ENCODE measurements at regions not wholly inside any gene's neighbourhood (a gene's known extent, or its start where the extent isn't known, plus 50 kb on each side); places are given as distances from the start of the nearest gene placed in this dataset.

DNA sequence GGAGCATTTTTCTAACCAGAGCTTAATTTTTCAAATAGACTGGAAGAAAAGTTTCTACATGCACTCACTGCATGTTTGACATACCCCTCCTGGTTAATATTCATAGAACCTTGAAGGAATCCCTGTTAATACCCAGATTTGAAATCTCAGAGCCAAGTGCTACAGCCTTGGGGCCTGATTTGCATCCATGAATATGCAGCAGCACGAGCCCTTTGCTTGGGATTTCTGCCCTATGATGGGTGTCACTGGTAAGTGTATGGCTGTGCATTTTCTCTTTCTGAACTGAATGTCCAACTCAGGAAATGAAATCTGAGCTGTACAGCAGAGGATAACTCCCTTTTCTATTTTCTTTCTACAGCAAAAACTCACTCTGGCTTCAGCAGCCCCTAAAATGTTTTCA, 1157.5 kb downstream of the XPNPEP1 start:
- no peak for DNase-seq

DNA sequence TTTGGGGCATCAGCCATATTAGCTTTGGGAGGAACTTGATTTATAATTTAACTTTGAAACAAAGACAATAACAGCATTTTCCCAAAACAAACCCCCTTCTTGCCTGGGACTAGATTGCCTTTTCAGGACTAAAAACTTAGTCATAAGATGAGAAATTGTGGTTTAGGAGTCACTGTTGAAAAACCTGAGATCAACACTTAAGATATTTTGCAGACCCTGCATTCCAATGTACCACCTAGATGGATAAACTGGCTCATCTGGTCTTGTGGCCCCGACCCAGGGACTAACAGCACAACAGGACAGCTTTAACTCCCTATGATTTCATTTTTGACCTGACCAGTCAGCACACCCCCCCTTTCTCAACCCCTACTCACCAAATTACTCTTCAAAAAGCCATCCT, 1165.4 kb downstream of the XPNPEP1 start:
- no peak for DNase-seq

DNA sequence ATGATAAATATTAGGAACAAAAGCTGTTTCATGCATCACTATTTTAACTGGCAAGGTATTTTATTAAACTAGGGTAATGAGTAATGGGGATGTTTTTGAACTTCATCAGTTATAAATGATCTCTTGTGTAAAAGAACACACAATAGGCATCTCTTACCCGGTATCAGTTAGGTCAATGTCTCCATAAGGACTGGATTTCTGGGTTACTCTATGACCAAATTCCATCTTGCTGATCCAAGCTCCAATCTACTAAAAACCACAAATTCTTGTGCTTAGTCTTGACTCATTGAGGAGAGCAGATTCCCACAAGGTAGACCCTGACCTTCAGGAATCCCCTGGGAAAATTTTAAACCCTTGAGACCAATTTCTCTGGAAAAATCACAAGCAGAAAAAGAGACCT, 1167.7 kb downstream of the XPNPEP1 start:
- no peak for DNase-seq

DNA sequence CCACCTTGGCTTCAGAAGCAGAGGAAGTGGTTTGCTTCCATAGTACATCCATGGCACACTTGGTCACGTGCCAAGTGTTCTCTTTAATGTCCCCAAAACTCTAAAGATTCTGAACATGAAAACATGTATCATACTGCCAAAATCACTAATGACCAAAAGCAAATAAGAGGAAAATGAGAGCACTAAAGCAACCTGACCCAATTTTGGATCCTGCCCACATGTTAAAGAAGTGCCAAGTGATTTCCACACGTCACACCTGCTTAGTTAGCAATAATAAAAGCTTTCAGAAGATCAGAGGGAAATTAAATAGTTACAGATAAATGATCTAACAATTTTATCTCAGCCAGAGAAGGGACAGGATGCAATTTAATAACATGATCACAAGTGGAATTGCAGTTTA, 1170.0 kb downstream of the XPNPEP1 start:
- DNase-seq, result no peak

DNA sequence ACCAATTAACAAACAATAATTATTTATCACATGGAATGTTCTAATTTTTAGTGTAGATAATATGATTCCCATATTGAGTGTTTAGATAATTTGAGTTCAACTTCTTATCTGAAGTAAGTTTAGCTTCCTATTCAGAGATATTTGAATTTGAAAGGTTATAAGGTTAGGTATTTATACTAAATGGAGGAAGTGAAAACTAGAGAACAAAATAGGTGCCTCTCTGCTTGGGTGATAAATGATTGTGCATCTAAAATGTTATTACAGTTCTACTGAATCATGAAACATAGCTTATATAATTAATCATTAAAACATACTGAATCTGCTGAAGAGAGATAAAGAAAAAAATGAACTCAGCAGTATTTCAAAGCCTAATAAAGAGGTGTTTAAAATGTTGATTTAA, 1174.3 kb downstream of the XPNPEP1 start:
- no peak for DNase-seq

DNA sequence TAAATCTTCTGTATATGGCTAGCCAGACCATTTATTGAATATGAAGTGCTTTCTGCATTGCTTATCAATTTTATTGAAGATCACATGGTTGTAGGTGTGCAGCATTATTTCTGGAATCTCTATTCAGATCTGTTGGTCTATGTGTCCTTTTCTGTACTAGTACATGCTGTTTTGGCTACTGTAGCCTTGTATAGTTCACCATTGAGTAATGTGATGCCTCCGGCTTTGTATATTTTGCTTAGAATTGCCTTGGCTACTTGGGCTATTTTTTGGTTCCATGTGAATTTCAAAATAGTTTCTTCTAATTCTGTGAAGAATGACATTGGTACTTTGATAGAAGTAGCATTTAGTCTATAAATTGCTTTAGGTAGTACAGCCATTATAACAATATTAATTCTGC, 1187.2 kb downstream of the XPNPEP1 start:
- no peak for DNase-seq

DNA sequence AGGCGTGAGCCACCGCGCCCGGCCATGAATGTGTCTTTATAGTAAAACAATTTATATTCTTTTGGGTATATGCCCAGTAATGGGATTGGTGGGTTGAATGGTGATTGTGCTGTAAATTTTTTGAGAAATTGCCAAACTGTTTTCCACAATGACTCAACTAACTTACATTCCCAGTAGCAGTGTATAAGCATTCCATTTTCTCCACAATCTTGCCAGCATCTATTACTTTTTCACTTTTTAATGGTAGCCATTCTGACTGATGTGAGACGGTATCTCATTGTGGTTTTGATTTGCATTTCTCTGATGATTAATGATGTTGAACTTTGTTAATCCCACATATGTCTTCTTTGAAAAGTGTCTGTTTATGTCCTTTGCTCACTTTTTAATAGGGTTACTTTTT, 1187.9 kb downstream of the XPNPEP1 start:
- no peak for DNase-seq

DNA sequence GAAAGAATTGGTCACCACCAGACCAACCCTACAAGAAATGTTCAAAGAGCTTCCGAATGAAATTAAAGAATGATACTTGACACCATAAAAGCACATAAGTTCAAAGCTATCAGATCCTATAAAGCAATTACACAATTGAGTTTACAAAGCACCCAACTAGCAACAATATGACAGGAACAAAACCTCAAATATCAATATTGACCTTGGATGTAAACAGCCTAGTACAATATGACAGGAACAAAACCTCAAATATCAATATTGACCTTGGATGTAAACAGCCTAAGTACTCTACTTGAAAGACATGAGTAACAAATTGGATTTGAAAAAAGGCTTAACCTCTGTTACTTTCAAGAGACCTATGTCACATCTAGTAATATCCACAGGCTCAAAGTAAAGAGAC, 1201.4 kb downstream of the XPNPEP1 start:
- no peak for DNase-seq

DNA sequence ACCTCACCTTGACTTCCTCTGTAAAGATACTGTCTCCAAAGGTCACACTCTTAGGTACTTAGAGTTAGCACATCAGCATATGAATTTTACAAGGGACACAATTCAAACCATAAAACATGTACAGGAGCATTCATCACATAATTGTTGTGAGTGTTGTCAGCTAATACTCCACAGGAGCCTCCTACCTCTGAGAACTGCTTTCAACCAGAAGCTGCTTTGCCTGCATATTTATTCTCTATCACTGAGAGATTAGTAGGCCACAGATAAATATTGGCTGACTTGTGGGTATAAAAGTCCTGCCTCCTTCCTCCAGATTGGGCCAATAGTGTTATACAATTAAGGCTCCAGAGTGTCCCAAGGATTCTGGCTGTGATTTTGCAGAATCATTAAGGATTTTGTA, 1207.0 kb downstream of the XPNPEP1 start:
- no peak for DNase-seq

DNA sequence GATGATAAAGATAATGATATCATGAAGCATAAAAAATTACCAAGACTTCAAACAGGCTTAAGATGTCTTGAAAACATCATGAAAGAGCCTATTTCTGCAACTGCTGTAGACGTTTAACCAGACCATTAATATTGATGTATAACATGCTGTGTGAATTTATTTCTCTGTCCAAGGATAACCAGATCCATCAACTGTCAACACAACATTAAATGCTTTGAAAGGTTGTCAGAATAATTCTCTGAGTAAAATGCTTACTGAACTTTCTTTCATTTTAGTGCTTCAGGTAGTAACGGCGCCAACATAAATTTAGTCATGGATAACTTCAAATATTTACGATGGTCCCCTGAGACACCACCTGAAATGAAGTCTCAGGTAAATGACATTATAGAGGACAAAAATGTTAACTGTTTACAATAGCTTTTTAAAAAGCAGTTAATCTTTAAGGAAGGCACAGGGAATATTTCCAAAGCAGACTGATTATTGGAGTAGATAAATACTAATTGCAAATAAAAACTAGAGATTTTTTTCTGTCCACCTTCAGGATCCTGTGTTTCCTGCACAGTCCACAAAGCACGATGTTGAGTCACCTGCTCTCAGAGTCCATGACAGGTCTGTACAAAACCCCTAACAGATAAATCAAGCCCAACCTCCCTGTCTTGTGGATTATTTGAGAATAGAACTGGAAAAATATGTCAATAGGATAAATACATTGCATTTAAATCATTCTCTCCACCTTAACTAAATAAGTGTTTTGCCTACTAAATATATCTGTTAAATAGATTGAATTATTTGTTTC, 1213.2 kb downstream of the XPNPEP1 start:
- DNase-seq, result no peak

DNA sequence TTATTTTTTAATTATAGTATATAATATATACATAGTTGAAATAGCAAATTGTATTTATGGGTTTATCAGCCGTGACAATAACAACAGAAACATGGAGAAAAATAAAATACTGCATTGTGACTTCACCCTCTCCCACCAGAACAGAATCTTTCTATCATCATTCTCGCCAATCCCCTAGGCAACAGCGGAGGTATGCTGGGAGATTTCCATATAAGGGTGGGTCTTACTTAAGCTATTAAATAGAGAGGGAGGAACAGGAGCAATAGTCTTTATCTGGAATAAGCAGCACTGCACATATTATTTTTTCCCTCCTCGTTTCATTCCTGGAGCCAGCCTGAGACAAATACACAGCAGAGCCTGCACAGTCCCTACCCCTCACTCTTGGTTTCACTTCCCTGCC, 1214.9 kb downstream of the XPNPEP1 start:
- DNase-seq, result no peak

DNA sequence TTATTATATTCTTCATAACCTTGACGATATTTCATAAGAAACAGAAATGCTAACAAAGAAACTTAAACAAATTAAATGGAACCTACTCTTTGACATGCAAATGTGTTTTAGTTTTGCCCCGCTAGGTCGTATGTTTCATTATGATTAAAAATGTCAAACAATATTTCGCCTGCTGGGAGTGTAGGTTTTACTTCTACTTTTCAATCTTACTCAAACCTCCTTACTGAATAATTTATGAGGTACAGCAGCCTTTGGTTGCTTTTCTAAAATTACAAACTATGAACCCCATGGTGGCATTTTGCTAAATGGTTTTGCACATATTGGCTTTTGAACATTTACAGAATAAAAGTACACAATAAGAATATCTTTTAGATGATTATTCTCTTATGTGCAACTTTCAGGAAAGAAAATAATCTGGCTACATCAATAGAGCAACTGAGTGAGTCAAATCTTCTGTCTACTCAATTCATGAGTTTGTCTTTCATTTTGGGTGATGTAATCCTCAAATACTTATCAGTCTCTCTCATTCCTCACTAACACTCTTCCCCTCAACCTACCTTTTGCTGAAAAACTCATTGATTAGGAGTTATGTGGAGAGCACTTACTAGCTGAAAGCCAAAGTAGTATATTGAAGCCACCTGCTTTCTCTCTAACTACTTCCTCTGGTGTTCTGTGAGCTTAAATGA, 1226.4 kb downstream of the XPNPEP1 start:
- DNase-seq, result no peak

DNA sequence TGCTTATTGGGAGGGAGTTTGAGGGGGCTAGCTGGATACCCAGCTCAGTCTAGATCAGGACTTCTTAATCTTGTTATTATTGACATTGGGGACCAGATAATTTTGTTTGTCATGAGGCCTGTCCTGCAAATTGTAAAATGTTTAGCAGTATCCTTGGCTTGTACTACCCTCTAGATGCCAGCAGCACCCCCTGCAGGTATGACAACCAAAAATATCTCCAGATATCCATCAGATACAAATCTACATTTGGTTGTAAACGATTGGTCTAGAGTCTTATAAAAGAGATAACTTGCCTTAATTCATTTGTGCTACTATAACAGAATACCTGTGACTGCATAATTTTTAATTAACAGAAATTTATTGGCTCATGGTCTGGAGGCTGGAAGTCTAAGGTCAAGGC, 1232.2 kb downstream of the XPNPEP1 start:
- DNase-seq, result no peak

DNA sequence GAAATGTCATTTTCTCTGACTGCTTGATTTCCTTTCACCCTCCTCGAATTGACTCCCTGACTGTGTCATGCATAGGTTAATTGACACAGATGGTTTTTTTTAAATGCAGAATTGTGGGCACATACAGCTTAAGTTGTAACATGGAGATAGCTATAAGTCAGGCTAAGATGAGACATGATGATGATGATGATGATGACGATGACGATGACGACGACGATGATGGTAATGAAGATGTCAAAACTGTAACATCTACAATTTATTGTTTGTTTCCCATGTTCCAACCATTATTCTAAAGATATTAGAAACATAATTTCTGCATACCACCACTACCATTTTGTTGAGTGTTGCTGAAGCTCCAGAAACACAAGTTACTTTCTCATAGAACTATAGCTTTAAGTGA, 1232.8 kb downstream of the XPNPEP1 start:
- DNase-seq, result no peak

DNA sequence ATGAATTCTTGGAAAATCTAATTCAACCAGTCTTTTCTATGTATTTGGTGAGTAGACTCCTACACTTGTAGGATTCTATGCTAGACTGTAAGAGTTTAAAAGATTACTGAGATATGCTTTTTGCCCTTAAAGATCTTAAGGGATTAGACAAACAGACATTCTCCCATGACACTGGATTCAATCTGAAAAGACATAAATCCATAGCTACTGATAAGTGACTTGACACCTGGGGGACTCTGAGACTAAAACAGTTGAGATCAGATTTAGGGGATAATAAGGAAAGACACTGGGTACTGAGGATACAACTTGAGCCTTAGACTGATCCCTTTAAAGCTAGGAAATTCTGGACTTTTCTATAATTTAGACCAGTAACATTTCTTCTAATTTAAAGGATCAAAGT, 1233.4 kb downstream of the XPNPEP1 start:
- DNase-seq, result no peak

DNA sequence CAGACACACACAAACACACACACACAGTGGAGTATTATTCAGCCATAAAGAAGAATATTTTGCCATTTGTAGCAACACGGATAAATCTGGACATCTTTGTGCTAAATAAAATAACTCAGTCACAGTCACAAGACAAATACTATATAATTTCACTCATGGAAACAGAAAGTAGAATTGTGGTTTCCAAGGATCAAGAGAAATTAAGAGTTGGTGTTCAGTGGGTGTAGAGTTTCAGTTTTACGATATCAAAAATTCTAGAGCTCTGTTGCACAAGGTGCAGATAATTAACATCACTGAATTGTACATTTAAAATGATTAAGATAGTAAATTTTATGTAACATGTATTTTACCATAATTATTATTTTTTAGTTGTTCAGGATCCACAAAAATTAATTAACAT, 1235.0 kb downstream of the XPNPEP1 start:
- no peak for DNase-seq

DNA sequence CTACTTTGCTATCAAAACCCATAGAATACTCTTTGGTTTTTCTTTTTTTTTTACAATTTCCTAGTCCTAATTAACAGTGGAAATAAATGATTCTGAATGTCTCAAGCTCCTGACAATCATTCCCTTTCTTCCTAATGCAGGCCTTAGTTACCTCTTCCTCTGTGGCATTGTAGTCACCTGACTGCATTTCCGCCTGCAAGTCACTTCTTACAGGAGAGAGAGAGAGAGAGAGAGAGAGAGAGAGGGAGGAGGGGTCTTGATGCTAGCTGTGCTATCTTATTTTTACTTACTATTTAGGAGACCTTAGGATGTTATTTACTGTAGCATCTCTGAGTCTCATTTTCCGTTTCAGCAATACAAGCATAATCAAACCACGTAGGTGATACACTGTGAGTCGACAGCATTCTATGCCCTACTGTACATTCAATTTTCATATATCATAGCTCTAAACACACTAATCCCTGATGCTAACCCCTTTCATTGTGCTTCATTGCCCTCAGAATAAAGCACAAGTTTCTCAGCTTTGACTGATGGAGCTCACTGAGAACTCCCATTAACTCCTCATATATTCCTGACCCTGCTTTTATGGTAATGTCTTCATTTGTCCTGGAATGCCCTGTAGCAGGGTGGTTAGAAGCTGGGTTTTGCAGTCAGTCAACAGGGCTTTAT, 1237.3 kb downstream of the XPNPEP1 start:
- DNase-seq, result no peak

DNA sequence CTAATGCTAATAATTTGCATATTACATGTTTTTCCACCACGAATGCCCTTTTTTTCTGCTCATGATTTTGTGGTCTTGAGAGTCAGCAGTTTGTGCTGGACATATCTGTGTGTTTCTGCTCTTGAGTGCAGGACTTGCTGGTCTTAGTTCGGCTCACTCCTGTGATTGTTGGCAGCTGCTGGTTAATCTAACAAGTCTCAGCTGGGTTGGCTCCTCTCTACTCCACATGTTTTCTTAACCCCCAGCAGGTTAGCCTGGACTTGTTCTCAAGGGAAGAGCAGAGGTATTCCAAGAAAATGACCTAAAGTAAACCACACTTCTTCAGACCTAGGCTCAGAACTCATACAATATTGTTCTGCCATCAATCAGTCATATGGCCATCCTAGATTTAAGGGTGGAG, 1238.9 kb downstream of the XPNPEP1 start:
- no peak for DNase-seq

DNA sequence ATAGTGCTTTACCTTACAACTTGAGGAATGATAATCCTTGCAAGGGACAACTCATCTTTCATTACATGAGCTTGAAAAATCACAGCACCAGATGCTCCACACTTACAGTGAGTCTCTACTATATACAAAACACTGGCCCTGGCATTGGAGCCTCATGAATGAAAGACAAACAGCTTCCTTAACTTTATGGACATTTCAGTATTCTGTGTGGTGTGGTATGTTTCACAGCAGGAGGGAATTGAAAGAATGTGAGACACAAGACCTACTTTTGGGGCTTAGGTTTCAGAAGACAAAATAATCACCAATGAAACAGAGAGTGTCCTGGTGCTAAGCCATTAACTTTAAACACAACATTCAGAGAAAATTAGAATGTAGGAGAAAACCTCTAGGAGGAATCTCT, 1249.6 kb downstream of the XPNPEP1 start:
- DNase-seq, result no peak

DNA sequence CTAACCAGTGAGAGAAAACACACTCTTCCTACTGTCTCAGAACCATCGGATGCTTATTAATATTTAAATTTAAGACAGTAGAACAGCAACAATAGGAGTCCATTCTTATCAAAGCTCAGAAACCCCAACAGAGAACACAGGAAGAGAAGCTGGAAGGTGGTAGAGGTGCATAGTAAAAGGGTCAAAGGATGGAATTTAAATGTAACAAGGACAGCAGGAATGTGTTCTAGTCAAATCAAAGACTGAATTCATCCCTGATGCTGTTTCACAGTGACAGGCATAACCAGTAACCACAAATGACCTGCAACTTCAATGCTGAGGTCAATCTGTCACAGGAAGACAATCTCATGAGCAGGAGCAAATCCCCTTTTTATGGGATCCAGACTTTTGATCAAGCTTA, 1259.7 kb downstream of the XPNPEP1 start:
- DNase-seq, result no peak

DNA sequence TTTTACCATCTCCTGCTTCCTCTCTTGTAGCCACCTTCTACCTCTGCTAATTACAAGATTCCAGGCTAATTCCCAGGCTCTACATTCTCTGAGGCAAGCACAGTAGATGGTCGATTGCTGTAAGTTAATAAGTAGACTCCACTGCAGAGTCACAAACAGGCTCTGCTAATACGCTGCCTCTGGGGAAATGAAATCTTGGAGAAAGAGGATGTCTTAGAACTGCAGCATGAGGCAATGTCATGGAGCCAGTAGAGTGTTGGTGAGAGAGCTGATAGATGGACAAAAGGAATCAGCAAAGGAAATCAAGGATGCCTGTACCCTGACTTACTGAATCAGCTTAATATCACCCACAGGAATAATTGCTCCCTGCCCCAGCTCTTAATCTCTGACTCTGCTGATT, 1260.3 kb downstream of the XPNPEP1 start:
- DNase-seq, result no peak

DNA sequence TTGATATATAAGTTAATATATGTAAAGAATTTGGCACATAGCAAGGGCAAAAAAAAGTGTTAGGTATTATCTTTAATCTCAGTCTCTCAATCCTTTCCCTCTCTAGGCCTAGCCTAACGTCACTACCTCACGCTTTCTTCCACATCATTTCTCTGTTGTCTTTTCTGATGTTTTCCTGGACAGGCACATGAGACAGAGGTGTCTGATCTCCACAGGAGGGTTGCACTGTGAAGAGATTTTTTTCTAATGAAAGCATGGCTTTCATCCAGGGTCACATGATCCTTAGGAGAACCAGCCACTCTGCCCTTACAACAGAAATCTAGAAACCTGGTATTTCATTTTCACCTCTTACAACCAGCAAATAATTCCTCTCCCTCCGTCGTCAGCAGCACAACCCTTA, 1268.3 kb downstream of the XPNPEP1 start:
- no peak for DNase-seq

DNA sequence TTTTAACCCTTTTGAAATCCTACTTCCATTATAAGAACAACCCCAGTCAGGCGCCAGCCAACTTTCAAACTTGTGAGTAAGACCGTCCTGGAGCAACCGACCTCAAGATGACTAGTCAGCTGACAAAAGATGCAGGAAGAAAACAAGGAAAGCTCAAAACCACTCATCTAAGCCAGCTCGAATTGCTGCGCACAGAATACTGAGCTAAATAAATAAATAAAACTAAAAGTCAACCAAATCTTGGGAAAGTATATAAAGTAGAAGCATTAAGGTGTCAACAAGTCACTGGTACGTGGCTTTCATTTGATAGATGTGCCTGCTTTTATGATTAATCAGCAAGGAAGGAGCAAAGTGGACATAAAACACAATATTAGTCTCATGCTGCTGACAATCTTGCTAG, 1269.8 kb downstream of the XPNPEP1 start:
- no peak for DNase-seq

DNA sequence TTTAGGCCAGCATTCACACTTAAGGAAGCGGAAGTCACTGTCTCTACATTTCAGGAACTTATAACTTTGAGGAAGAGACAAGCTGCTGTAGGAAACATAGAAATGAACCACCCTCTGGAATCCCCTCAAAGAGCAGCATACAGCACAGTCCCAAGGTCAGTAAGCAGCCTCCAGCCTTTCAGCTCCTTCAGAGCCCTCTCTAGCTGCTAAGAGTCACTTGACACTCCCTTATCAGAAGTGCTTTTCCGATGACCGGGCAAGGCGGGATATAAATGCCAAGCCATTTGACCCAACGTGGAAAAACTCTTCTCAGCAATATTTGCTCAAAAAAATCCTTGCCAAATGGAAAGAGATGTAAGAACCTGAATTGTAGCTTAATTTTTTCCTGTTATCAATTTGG, 1284.3 kb downstream of the XPNPEP1 start:
- DNase-seq, result no peak
